K562 (cell line): ENCODE measurements at regions not wholly inside any gene's neighbourhood (a gene's known extent, or its start where the extent isn't known, plus 50 kb on each side); places are given as distances from the start of the nearest gene placed in this dataset.

ENCODE experiments used
- PTBP1 ChIP-seq: fragments of 200-400 bp; formaldehyde crosslinking; IDR thresholded peaks from 2 replicates; pipeline ENCODE4 v1.6.1; 2017; ENCODE audit warnings: low read depth, low read length
- TOE1 ChIP-seq, 2 experiments: fragments of 450-650 bp in 1 of 2; sonication (generic) in 1 of 2; formaldehyde crosslinking in 1 of 2; IDR thresholded peaks; 2 replicates each; pipeline versions ENCODE4 v1.7.1 to v1.8.0; 2016 to 2022; ENCODE audit warnings: borderline replicate concordance in 2 of 2, mild to moderate bottlenecking in 2 of 2, antibody characterized with exemption in 1 of 2, inconsistent platforms in 1 of 2, low read depth in 1 of 2, missing genetic modification reagents in 1 of 2, moderate library complexity in 1 of 2

DNA sequence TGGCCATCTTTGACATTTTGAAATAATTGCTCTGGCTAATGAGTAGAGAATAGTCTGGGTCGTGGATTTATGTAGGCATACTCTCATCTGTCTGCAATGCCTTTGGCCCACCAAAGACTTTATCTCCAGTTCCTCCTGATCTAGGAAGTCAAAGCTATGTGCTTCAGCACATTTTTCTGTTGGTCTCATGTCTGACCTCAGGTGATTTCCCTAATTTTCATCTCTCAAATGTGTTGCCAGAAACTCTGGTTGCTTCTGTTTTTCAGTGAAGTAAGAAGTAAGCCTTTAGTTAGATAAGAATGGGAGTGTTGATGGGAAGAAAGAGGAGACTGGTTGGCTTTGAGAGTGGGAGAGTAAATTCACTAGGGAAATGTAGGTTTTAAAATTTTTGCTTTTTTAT is 66.4 kb downstream of the GPR88 start:
- TF ChIP-seq PTBP1, result no peak
- TF ChIP-seq TOE1 (IDR thresholded peaks at IDR 0.05; ENCODE audit: borderline replicate concordance), result no peak
- no peak for TF ChIP-seq TOE1 (CRISPR knock-in tag; IDR thresholded peaks at IDR 0.05; ENCODE audit: borderline replicate concordance, low read depth)
